RCC 7860 (cell line): ENCODE measurements at regions not wholly inside any gene's neighbourhood (a gene's known extent, or its start where the extent isn't known, plus 50 kb on each side); places are given as distances from the start of the nearest gene placed in this dataset.
A peak's percentile ranks its signal among the peaks of the same experiment; 100 is the strongest.

Source experiments
- DNase-seq: peaks from one replicate; pipeline ENCODE4 v3.0.0-alpha.2; 2015; ENCODE audit warnings: low spot score
- FAIRE-seq: peaks from 2 replicates; lab custom pipeline; 2012; peaks lifted over from hg19 to GRCh38; lab: Jason Lieb, UNC

DNA sequence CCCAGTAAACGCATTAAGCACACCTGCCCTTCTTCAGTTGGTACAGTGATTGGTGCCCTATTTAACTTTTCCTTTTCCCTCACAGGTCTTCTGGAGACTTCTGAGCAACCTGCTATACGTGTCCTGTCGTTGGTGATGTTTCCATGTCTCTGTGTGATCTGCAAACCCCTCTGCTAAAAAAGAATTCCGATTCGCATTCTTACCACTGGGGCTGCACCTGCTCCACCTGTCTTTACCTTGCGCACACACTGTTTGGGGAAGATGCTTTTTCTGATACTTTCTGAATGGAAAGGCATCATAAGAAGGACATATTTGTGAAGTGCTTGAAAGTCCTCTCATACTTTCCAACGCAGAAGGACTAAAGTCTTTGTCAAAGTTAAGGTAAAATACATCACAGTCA lies 323.9 kb upstream of the SOX11 start:
- DNase-seq (no peak), FAIRE-seq (no peak)

- DNase-seq: no peak
- no peak for FAIRE-seq
Measured at GRCh38 chr2:5369510-5369909, 322.7 kb upstream of the SOX11 start.

- DNase-seq (no peak), FAIRE-seq (no peak)
Measured at GRCh38 chr2:5370158-5370557, 322.0 kb upstream of the SOX11 start.

DNA sequence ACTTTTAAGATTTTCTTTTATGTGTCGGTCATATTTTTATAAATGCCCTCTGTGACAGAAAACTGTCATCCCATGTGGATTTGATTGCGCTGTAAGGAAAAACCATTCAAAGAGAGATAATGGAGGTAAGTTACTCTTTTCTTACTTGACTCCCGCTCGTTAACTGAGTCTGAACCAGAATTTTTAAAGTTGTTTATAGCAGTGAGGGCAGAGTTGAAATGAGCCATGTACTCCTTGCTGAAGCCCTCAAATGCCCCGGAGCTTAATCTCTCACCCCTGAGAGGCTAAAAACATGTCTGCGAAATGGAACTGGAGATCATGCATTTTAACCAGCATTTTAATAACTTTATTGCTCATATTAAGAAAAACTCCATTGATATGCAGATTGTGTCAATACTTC lies 320.0 kb upstream of the SOX11 start:
- FAIRE-seq (no peak), DNase-seq (no peak)

GRCh38 chr2:5373200-5373599 lies 319.0 kb upstream of the SOX11 start:
- DNase-seq (no peak), FAIRE-seq (no peak)

DNA sequence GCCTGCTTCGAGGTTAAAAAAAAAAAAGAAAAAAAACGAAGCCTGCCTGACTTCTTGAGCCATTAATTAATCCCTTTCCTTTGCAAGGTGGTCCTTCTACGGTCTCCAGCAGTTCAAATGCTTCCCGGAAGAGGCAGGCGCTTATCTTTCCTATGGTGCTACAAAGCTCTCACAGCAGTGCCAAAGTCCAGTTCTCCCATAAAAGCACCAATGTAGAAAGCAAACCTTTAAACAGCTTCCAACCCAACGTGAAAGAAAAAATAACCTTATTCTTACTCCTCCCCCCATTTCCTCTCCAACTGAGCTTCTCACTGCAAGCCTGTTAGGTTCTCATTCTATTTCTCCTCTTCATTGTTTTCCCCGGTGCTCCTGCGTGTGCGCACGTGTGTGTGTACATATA lies 317.4 kb upstream of the SOX11 start:
- FAIRE-seq (no peak), DNase-seq (no peak)

- DNase-seq (no peak), FAIRE-seq (no peak)
Measured at GRCh38 chr2:5377323-5377722, 314.9 kb upstream of the SOX11 start.

DNA sequence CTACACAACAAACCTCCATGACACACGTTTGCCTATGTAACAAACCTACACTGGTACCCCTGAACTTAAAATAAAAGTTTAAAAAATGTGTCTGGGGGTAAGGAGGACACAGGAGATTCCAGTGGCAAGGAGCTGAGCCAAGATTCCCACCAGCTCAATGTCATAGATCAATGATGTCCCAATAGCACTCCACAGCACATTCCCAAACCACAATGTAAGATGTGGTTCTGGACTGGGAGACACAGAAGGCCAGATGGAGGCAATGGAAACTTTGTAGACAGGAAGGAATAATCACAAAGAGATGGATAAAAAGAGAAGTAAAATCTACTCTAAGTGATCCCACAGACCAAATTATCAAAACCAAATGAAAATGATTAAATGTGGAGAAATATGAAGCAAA lies 312.4 kb upstream of the SOX11 start:
- no peak for DNase-seq
- no peak for FAIRE-seq

GRCh38 chr2:5385596-5385995 lies 306.6 kb upstream of the SOX11 start:
- no peak for FAIRE-seq
- no peak for DNase-seq

GRCh38 chr2:5387406-5387805 lies 304.8 kb upstream of the SOX11 start:
- FAIRE-seq (no peak), DNase-seq (peak; percentile 13)

GRCh38 chr2:5389740-5390139 lies 302.4 kb upstream of the SOX11 start:
- DNase-seq: no peak
- FAIRE-seq: no peak

DNA sequence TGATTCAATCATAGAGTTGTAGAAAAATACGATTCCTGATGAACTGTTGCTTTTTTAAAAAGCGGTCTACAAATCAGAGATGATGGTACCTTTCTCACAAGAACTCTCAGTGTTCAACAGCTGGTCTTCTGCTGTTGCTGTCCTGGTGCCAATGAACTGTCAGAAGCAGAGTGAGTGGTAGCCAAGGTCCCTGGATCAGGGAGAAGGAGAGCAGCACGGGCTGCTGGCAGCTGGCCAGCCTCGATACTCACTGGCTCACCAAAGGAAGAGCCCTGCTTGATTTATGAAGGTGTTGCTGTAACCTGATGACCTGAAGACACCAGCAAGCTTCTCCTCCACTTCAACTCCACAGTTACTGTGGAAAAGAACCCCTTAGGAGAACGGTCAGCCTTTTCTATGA lies 300.8 kb upstream of the SOX11 start:
- FAIRE-seq: no peak
- DNase-seq: no peak

DNA sequence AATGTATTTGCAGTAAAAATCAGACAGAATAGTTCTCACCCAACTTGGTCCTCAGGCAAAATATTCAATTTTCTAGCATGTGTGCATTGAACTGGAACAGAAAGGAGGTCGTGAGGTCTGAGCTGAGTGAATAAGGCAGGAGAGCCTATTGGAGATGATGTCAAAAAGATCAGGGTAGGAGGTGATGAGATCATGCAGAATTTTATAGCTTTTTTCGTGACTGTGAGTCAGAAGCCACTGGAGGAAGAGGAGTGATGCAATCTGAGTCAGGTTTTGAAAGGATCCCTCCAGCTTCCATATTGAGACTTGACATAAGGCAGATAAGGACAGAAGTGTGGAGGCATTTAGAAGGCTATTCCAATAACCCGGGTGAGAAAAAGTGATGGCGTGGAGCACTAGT lies 299.5 kb upstream of the SOX11 start:
- DNase-seq: peak; percentile 10
- no peak for FAIRE-seq

DNA sequence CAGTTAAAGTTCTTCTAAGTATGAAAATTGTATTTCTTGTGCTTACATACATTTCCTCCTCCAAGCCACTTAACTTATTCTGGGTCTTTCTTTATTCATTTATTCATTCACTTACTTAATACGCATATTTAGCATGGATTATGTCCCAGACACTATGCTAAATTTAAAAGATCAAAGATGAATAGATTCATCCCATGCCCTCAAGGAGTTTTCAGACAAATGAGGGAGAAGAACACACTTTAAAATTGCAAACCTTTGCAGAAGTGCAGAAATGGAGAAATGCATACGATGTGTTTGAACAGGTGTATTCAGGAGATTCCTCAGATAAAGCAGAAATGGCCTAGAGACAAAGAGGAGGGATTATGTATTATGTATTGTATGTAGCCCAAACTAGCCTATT lies 298.7 kb upstream of the SOX11 start:
- DNase-seq: no peak
- FAIRE-seq: no peak

DNA sequence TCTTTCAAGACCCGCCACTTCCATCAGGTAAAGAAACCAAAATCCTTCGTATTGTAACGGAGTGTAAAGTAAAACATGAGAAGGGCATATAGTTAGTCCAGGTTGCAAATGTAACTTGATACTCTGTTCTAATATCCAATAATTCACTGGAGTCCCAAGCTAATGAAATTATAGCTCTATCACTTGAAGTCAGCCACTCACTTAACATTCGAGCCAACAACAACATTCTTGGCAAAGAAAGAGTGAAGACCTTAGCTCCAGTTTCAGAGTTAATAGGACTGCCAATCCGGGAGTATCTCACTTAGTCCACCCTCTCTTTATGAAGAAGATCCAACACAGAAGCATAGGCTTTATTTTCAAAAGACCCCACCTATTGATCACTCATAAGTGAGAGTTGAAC lies 298.0 kb upstream of the SOX11 start:
- DNase-seq: no peak

DNA sequence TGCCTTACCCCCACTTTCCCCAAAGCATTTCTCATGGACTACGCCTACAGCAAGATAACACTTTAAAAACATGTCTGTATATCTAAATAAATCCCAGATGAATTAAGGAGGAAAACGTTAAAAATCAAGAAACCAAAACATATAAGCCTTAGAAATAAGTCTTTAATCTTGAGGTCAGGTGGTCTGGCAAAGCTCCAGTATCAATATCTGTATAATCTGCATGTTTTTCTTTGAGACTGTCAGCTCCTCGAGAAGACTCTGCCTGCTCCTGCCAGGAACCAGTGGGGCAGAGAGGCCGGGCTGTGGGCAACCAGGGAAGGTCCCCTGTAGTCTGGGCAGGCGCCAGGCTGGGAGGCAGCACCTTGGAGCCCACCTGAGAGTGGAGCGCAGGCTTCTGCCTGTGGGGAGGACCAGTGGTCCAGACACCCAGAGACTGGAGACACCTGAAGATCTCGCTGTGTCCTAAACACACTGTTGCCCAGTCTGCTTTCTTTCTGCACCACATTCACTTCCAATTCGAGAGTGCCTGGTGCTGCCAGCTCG lies 291.0 kb upstream of the SOX11 start:
- FAIRE-seq (no peak), DNase-seq (no peak)

More for the DNA sequence above, 298.0 kb upstream of the SOX11 start:
- FAIRE-seq: no peak

GRCh38 chr2:5403392-5403791 lies 288.8 kb upstream of the SOX11 start:
- DNase-seq (no peak), FAIRE-seq (no peak)

DNA sequence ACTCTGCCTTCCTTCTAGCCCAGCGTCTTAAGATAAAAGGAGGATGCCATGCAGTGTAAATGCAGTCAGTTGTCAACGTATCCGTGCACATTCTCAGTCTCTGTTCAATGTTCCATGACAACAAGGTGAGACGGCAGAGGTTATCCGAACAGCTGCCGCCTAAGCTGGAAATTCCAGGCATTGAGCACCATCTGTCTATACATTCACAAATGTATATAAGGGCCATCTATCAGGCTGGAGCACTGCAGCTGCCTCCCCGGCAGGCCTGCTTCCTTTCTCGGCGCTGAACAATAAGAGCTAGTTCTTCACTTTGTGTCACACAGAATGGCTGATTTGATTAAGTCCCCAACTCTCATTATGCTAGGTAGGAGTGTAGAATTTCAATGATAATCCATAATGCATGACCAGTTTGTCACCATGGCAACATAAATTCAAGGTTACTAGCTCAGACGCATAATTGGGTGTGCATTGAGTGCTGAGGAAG lies 282.2 kb upstream of the SOX11 start:
- FAIRE-seq (no peak), DNase-seq (no peak)

- FAIRE-seq: no peak
Measured at GRCh38 chr2:5410991-5411700, 281.0 kb upstream of the SOX11 start.

GRCh38 chr2:5412001-5412400 lies 280.2 kb upstream of the SOX11 start:
- FAIRE-seq (no peak), DNase-seq (no peak)

More at GRCh38 chr2:5410991-5411700, 281.0 kb upstream of the SOX11 start:
- DNase-seq: no peak

- DNase-seq: no peak
- no peak for FAIRE-seq
Measured at GRCh38 chr2:5433855-5434254, 258.3 kb upstream of the SOX11 start.

DNA sequence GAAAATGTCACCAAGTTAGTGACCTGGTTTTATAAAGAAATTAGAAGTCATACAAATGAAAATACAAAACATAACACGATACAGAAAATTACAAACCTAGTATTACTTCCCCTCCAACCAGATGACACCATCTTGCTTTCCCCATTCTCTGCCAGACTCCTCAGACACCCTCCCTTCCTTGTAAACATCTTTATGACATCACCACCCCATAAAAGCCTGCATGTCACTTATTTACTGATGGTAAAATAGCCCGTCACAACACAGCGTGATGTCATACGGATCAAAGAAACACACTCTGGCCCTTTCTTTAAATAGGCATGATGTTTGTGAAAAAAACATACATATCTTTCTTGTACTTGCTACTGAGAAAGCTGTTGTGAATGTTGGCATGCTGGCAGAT lies 254.8 kb upstream of the SOX11 start:
- FAIRE-seq (no peak), DNase-seq (no peak)

DNA sequence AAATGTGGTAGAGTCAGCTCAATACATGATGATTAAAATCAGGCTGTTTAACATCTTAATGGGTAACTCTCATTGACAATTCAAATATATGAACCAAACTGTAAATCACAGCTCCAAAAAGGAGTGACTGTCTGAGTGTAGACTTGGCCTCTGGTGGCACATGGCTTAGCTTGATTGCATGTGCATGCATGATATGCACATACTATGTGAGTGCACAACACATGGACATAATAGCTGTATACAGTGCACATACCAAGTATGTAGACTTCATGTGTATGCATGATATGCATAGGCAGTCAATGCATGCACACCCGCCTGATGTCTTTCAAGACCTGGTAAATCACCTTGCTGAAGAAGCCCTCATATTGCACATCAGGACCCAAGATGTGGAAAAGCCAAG lies 252.0 kb upstream of the SOX11 start:
- no peak for FAIRE-seq
- DNase-seq: no peak
